Sigmoid colon (tissue), 6 donors: ENCODE measurements at regions not wholly inside any gene's neighbourhood (a gene's known extent, or its start where the extent isn't known, plus 50 kb on each side); places are given as distances from the start of the nearest gene placed in this dataset.
A peak's percentile ranks its signal among the peaks of the same experiment; 100 is the strongest.

ENCODE experiments used
- DNase-seq: peaks from one replicate; pipeline ENCODE4 v3.0.0-alpha.2; 2019
- H3K27ac ChIP-seq, 4 donors: fragments of 200-600 bp; sonication (generic); one replicate each; pipeline ENCODE4 v1.5.1; 2016 to 2019; ENCODE audit warnings: mild to moderate bottlenecking in 1 of 4
- H3K27me3 ChIP-seq, 3 donors: fragments of 200-600 bp; sonication (generic); one replicate each; pipeline ENCODE4 v1.5.1; 2019; ENCODE audit warnings: mild to moderate bottlenecking in 1 of 3
- H3K36me3 ChIP-seq, 4 donors: fragments of 200-600 bp; sonication (generic); one replicate each; pipeline ENCODE4 v1.5.1; 2016 to 2019
- H3K4me1 ChIP-seq, 4 donors: fragments of 200-600 bp; sonication (generic); one replicate each; pipeline ENCODE4 v1.5.1; 2017 to 2019
- H3K4me3 ChIP-seq, 4 donors: fragments of 200-600 bp; sonication (generic); one replicate each; pipeline ENCODE4 v1.5.1; 2017 to 2019; ENCODE audit warnings: mild to moderate bottlenecking in 2 of 4, moderate library complexity in 1 of 4
- H3K9me3 ChIP-seq, 4 donors: fragments of 200-600 bp in 3 of 4; sonication (generic) in 3 of 4; one replicate each; pipeline versions ENCODE4 v1.5.1 to v1.6.1; 2013 to 2019
- EP300 ChIP-seq, 4 donors: sonication (generic); formaldehyde crosslinking; IDR thresholded peaks; one replicate each; pipeline ENCODE4 v1.6.1; 2017; ENCODE audit warnings: antibody characterized with exemption in 4 of 4
- POLR2A ChIP-seq, 2 donors: fragments of 450-650 bp; IDR thresholded peaks; one replicate each; pipeline ENCODE4 v1.6.1; 2016; ENCODE audit warnings: antibody characterized with exemption in 2 of 2, mild to moderate bottlenecking in 2 of 2, moderate library complexity in 2 of 2
- POLR2AphosphoS5 ChIP-seq, 4 donors: sonication (generic); formaldehyde crosslinking; IDR thresholded peaks; one replicate each; pipeline ENCODE4 v1.6.1; 2017; ENCODE audit warnings: antibody characterized with exemption in 4 of 4
- WGBS, 2 donors: extraction: QIAGEN DNeasy Blood & Tissue Kit; methylation state at CpG; one replicate each; pipeline ENCODE4 v1.1.7; 2013; 5-methylcytosine and 5-hydroxymethylcytosine counted together
- intact Hi-C: fragments of 100-400 bp; cut with DNase I; formaldehyde crosslinking; loops from one replicate; pipeline ENCODE4 v1.15.1; 2023
- TF ChIP-seq, protein P1 (sequence below), 4 experiments: fragments of 450-650 bp in 3 of 4; fragments of 200-600 bp in 1 of 4; IDR thresholded peaks; one replicate each; pipeline ENCODE4 v1.5.1; 2016 to 2019; ENCODE audit warnings: antibody characterized with exemption in 4 of 4, mild to moderate bottlenecking in 3 of 4, moderate library complexity in 2 of 4
- donor health status: healthy with polysubstance abuse.
- donor health status: healthy.

GRCh38 chrX:126985027-126985426 lies 165.5 kb downstream of the PRR32 start:
- Histone ChIP-seq H3K27me3 (no peaks in the 10 kb centered on the region), H3K4me3 (no peak overlapping the region), H3K36me3 (no peaks in the 10 kb centered on the region), H3K4me1 (no peaks in the 10 kb centered on the region), H3K9me3 (no peaks in the 10 kb centered on the region), H3K27ac (no peak overlapping the region)
- intact Hi-C loops: no loop called here
- DNase-seq: no peak
- TF ChIP-seq, protein P1, sequence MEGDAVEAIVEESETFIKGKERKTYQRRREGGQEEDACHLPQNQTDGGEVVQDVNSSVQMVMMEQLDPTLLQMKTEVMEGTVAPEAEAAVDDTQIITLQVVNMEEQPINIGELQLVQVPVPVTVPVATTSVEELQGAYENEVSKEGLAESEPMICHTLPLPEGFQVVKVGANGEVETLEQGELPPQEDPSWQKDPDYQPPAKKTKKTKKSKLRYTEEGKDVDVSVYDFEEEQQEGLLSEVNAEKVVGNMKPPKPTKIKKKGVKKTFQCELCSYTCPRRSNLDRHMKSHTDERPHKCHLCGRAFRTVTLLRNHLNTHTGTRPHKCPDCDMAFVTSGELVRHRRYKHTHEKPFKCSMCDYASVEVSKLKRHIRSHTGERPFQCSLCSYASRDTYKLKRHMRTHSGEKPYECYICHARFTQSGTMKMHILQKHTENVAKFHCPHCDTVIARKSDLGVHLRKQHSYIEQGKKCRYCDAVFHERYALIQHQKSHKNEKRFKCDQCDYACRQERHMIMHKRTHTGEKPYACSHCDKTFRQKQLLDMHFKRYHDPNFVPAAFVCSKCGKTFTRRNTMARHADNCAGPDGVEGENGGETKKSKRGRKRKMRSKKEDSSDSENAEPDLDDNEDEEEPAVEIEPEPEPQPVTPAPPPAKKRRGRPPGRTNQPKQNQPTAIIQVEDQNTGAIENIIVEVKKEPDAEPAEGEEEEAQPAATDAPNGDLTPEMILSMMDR (IDR thresholded peaks at IDR 0.05): no peak
- no peak for TF ChIP-seq POLR2A (IDR thresholded peaks at IDR 0.05)

GRCh38 chrX:126985981-126986380 lies 166.5 kb downstream of the PRR32 start:
- no peak for DNase-seq
- intact Hi-C loops: no loop called here
- no peak overlapping the region for H3K4me3 ChIP-seq
- 77 to 81% methylated on average over 10 of the region's 10 CpGs for WGBS, 2 donors
- H3K4me1 ChIP-seq: no peaks in the 10 kb centered on the region
- H3K27ac ChIP-seq: no peak overlapping the region
- no peak for TF ChIP-seq EP300 (IDR thresholded peaks at IDR 0.05)
- H3K27me3 ChIP-seq: no peaks in the 10 kb centered on the region
- no peaks in the 10 kb centered on the region for H3K36me3 ChIP-seq
- no peaks in the 10 kb centered on the region for H3K9me3 ChIP-seq

GRCh38 chrX:126994032-126994600 lies 174.6 kb downstream of the PRR32 start:
- Histone ChIP-seq H3K9me3 (no peaks in the 10 kb centered on the region), H3K4me1 (peaks cover 0 to 9% (median 2%) of the 10 kb centered on the region in 4 donors), H3K36me3 (no peaks in the 10 kb centered on the region), H3K27me3 (no peaks in the 10 kb centered on the region), H3K4me3 (no peak overlapping the region), H3K27ac (no peak overlapping the region)
- intact Hi-C loops: no loop called here
- 53 to 64% methylated on average over 4 of the region's 4 CpGs for WGBS, 2 donors
- DNase-seq: no peak
- TF ChIP-seq, protein P1 (IDR thresholded peaks at IDR 0.05): no peak
- TF ChIP-seq POLR2AphosphoS5 (IDR thresholded peaks at IDR 0.05) (peak in 2 of 4 donors; percentile 15 to 29), EP300 (IDR thresholded peaks at IDR 0.05) (no peak)

DNA sequence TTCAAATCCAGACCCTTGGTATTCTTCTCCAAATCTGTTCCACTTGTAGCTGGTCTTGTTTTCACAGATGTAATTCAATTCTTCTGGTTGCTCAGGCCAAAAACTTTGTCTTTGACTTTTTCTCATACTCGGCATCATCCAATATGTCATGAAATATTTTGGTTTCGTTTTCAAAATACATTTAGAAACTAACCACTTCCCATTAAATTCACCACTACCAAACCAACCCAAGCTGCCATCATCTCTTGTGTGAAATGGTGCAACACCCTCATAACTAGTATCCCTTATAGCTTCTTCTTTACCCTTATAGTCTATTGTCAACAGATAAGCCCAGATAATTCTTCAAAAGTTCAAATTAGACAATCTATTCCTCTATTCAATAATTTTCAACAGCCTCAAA lies 192.1 kb downstream of the PRR32 start:
- intact Hi-C loops: no loop called here

GRCh38 chrX:127025013-127025412 lies 205.5 kb downstream of the PRR32 start:
- intact Hi-C loops: no loop called here
- no peaks in the 10 kb centered on the region for H3K9me3 ChIP-seq
- no peaks in the 10 kb centered on the region for H3K4me1 ChIP-seq
- DNase-seq: no peak
- no peak overlapping the region for H3K27ac ChIP-seq
- H3K36me3 ChIP-seq: no peaks in the 10 kb centered on the region
- 84 to 95% methylated on average over 2 of the region's 2 CpGs for WGBS, 2 donors
- H3K27me3 ChIP-seq: no peaks in the 10 kb centered on the region
- no peak overlapping the region for H3K4me3 ChIP-seq
- TF ChIP-seq EP300 (IDR thresholded peaks at IDR 0.05) (no peak), POLR2A (IDR thresholded peaks at IDR 0.05) (no peak), POLR2AphosphoS5 (IDR thresholded peaks at IDR 0.05) (no peak)
- TF ChIP-seq, protein P1 (IDR thresholded peaks at IDR 0.05): no peak

More for the DNA sequence above, 192.1 kb downstream of the PRR32 start:
- Histone ChIP-seq H3K36me3 (no peaks in the 10 kb centered on the region), H3K27ac (no peak overlapping the region), H3K27me3 (no peaks in the 10 kb centered on the region), H3K4me3 (no peak overlapping the region), H3K9me3 (no peaks in the 10 kb centered on the region), H3K4me1 (no peaks in the 10 kb centered on the region)
- TF ChIP-seq, protein P1 (IDR thresholded peaks at IDR 0.05): no peak
- TF ChIP-seq POLR2A (IDR thresholded peaks at IDR 0.05) (no peak), EP300 (IDR thresholded peaks at IDR 0.05) (no peak), POLR2AphosphoS5 (IDR thresholded peaks at IDR 0.05) (no peak)
- no peak for DNase-seq
- WGBS, 2 donors: 84 to 87% methylated on average over 2 of the region's 2 CpGs
